Esophagus muscularis mucosa (tissue), 4 donors: ENCODE measurements at regions not wholly inside any gene's neighbourhood (a gene's known extent, or its start where the extent isn't known, plus 50 kb on each side); places are given as distances from the start of the nearest gene placed in this dataset.
A peak's percentile ranks its signal among the peaks of the same experiment; 100 is the strongest.

Source experiments
- DNase-seq: peaks from one replicate; pipeline ENCODE4 v3.0.0-alpha.2; 2017; ENCODE audit errors: extremely low spot score
- H3K27ac ChIP-seq, 4 donors: fragments of 200-600 bp; sonication (generic); replicated peaks in 1 of 4; 1 replicate in 3 of 4; 2 replicates in 1 of 4; pipeline ENCODE4 v1.5.1; 2016 to 2019; ENCODE audit warnings: mild to moderate bottlenecking in 1 of 4
- H3K27me3 ChIP-seq, 4 donors: fragments of 200-600 bp; sonication (generic); one replicate each; pipeline versions ENCODE4 v1.5.1 to v1.6.0; 2016 to 2019
- H3K36me3 ChIP-seq, 4 donors: fragments of 200-600 bp; sonication (generic); one replicate each; pipeline ENCODE4 v1.5.1; 2016 to 2019
- H3K4me1 ChIP-seq, 4 donors: fragments of 200-600 bp; sonication (generic); one replicate each; pipeline ENCODE4 v1.5.1; 2016 to 2019
- H3K4me3 ChIP-seq, 4 donors: fragments of 200-600 bp; sonication (generic); 1 replicate in 2 of 4; 2 replicates in 2 of 4; pipeline ENCODE4 v1.5.1; 2016 to 2019; ENCODE audit warnings: mild to moderate bottlenecking in 4 of 4, moderate library complexity in 1 of 4
- H3K9me3 ChIP-seq, 4 donors: fragments of 200-600 bp; sonication (generic); 1 replicate in 3 of 4; 2 replicates in 1 of 4; pipeline ENCODE4 v1.5.1; 2016 to 2019
- CTCF ChIP-seq, 3 experiments: fragments of 200-600 bp in 2 of 3; fragments of 450-650 bp in 1 of 3; sonication (generic) in 2 of 3; IDR thresholded peaks; one replicate each; pipeline ENCODE4 v1.5.1; 2017 to 2019; ENCODE audit warnings: antibody characterized with exemption in 3 of 3, mild to moderate bottlenecking in 2 of 3, moderate library complexity in 1 of 3
- EP300 ChIP-seq: sonication (generic); formaldehyde crosslinking; IDR thresholded peaks from one replicate; pipeline ENCODE4 v1.6.1; 2017; ENCODE audit warnings: antibody characterized with exemption
- POLR2A ChIP-seq: fragments of 450-650 bp; IDR thresholded peaks from one replicate; pipeline ENCODE4 v1.6.1; 2017; ENCODE audit warnings: antibody characterized with exemption, moderate library complexity, mild to moderate bottlenecking, low read depth
- POLR2AphosphoS5 ChIP-seq, 2 donors: sonication (generic); formaldehyde crosslinking; IDR thresholded peaks; one replicate each; pipeline ENCODE4 v1.6.1; 2017; ENCODE audit warnings: antibody characterized with exemption in 2 of 2
- WGBS: methylation state at CpG from one replicate; pipeline ENCODE4 v1.1.5; 2018; 5-methylcytosine and 5-hydroxymethylcytosine counted together
- intact Hi-C: fragments of 100-400 bp; cut with DNase I; formaldehyde crosslinking; loops from one replicate; pipeline ENCODE4 v1.15.1; 2023

- Histone ChIP-seq H3K4me3 (no peak overlapping the region), H3K27me3 (no peaks in the 10 kb centered on the region), H3K36me3 (no peaks in the 10 kb centered on the region), H3K27ac (peak overlapping the region; percentile 82 to 83 (median 82)), H3K9me3 (no peaks in the 10 kb centered on the region), H3K4me1 (peaks cover 20 to 83% (median 69%) of the 10 kb centered on the region in 4 donors)
- intact Hi-C loops = no loop called here
- TF ChIP-seq CTCF (IDR thresholded peaks at IDR 0.05) (no peak), EP300 (no peak), POLR2AphosphoS5 (IDR thresholded peaks at IDR 0.05) (no peak)
- no peak for DNase-seq
- 40% methylated on average over 1 of the region's 1 CpG for WGBS
These were observed 84.2 kb downstream of the MRPL14 start for GRCh38 chr6:44042989-44043478.

DNA sequence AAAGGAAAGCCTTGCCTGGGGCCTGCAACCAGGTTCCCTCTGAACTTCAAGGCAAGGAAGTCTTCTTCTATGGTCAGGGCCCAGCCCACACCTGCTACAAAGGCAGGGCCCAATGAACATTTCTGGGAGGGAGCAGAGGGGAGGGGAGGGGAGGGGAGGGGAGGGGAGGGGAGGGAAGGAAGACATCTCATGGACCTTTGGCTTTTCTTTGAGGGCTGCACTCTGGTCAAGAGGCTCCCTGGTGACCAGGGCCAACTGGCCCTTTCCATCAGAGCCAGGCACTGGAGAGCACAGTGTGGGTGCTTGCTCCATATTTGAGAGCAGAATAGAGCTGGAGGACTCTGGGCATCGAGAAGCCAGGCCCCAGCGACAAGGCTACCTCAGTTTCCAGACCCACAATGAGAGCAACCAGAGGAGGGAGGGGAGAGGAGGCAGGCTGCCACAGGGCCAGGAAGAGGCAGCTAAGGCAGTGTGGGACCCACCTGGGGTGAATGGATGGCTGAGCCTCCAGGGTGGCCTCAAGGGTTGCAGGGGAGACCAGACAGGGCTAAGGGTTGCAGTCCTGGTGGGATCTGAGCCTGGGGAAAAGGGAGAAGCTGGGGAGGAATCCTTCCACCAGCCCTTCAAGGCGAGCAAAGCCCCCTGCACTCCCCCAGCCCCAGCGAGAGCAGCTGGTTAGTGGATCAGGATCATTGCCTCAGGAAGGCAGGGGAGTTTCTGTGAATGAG, 84.8 kb downstream of the MRPL14 start:
- no peaks in the 10 kb centered on the region for H3K27me3 ChIP-seq
- H3K4me1 ChIP-seq = peaks cover 20 to 77% (median 63%) of the 10 kb centered on the region in 4 donors
- WGBS = 97% methylated on average over 4 of the region's 4 CpGs
- H3K27ac ChIP-seq = peak overlapping the region; percentile 82 to 83 (median 82)
- H3K36me3 ChIP-seq = no peaks in the 10 kb centered on the region
- no peak for DNase-seq
- H3K4me3 ChIP-seq = no peak overlapping the region
- intact Hi-C loops = no loop called here
- no peaks in the 10 kb centered on the region for H3K9me3 ChIP-seq
- TF ChIP-seq POLR2A = no peak
- TF ChIP-seq POLR2AphosphoS5 (IDR thresholded peaks at IDR 0.05) = no peak
- TF ChIP-seq EP300 = no peak
- no peak for TF ChIP-seq CTCF (IDR thresholded peaks at IDR 0.05)

- Histone ChIP-seq H3K36me3 (no peaks in the 10 kb centered on the region), H3K4me3 (no peak overlapping the region), H3K27me3 (no peaks in the 10 kb centered on the region), H3K27ac (peak overlapping the region; percentile 82 to 83 (median 82)), H3K4me1 (peaks cover 20 to 69% (median 55%) of the 10 kb centered on the region in 4 donors), H3K9me3 (no peaks in the 10 kb centered on the region)
- TF ChIP-seq POLR2AphosphoS5 (IDR thresholded peaks at IDR 0.05) = peak; percentile 67 to 80
- no peak for TF ChIP-seq EP300
- TF ChIP-seq CTCF (IDR thresholded peaks at IDR 0.05) = no peak
- WGBS = 38% methylated on average over 10 of the region's 10 CpGs
- intact Hi-C loops = no loop called here
- no peak for DNase-seq
These were observed 85.6 kb downstream of the MRPL14 start for GRCh38 chr6:44041461-44042260.

- TF ChIP-seq POLR2AphosphoS5 (IDR thresholded peaks at IDR 0.05) (no peak), CTCF (IDR thresholded peaks at IDR 0.05) (no peak), POLR2A (no peak), EP300 (no peak)
- Histone ChIP-seq H3K9me3 (no peaks in the 10 kb centered on the region), H3K4me3 (no peak overlapping the region), H3K4me1 (peaks cover 17 to 60% (median 49%) of the 10 kb centered on the region in 4 donors), H3K27ac (peak overlapping the region; percentile 82 to 83 (median 82)), H3K36me3 (no peaks in the 10 kb centered on the region), H3K27me3 (no peaks in the 10 kb centered on the region)
- 76% methylated on average over 4 of the region's 4 CpGs for WGBS
- intact Hi-C loops = no loop called here
- no peak for DNase-seq
These were observed 86.5 kb downstream of the MRPL14 start for GRCh38 chr6:44040786-44041185.
